ENCODE measurements at regions not wholly inside any gene's neighbourhood (a gene's known extent, or its start where the extent isn't known, plus 50 kb on each side); places are given as distances from the start of the nearest gene placed in this dataset.

DNA sequence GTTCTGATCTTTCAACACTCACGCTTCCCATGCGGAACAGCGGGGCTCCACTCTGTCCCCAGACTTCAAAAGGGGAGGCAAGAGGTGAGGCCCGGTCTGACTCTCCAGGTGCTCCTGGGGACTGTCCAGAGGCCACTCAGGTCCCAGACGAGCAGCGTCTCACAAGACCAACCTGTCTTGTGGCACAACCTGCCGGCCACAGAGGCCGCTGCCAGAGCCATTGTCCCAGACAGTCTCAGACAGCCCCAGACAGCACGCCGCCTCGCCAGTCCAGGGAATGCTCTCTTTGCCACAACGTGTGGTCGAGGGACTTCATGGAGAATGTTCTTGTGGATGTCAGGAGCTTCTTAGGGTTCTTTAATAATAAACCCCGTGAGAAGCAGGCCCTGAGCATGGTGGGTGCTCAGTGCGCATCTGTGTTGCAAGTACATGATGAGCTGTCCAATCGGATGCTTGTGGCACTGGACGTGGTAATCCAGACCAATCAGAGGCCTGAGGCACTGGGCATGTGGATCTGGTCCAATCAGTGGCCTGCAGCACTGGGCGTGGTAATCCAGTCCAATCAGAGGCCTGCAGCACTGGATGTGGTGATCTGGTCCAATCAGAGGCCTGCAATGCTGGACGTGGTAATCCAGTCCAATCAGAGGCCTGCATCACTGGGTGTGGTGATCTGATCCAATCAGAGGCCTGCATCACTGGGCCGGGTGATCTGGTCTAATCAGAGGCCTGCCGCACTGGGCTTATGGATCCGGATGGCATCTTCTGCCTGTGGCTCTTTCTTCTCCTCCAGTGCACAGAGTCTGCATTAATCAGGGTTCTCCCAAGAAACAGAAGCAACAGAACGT is 76.4 kb downstream of the TMEM18 start:
- no peak overlapping the region for H3K9ac ChIP-seq (ENCODE audit: low read length)
- H2AK5ac ChIP-seq (ENCODE audit: low read length) = no peak overlapping the region
- no peak overlapping the region for H3K4me3 ChIP-seq (ENCODE audit: low read depth, low read length)
- no peak for DNase-seq
- no peak overlapping the region for H3K23ac ChIP-seq (ENCODE audit: low read length)
- no peaks in the 10 kb centered on the region for H3K79me2 ChIP-seq (ENCODE audit: control insufficient read depth, insufficient read depth, low read length, poor library complexity)
- H2BK12ac ChIP-seq (ENCODE audit: low read length) = no peak overlapping the region
- H3K27ac ChIP-seq (ENCODE audit: low read depth, low read length) = no peak overlapping the region
- H2AFZ ChIP-seq (ENCODE audit: insufficient read depth, low read length, poor library complexity) = no peak overlapping the region
- H3K79me1 ChIP-seq (ENCODE audit: low read length) = no peaks in the 10 kb centered on the region
- H3K18ac ChIP-seq (ENCODE audit: low read length) = no peak overlapping the region
- peaks cover 0 to 2% of the 10 kb centered on the region in 2 experiments for H3K4me1 ChIP-seq (ENCODE audit: control insufficient read depth in 1 of 2, insufficient read depth in 2 of 2, low read length in 2 of 2)
- H2BK5ac ChIP-seq (ENCODE audit: low read depth, low read length, poor library complexity) = no peak overlapping the region
- no peak overlapping the region for H3K4ac ChIP-seq (ENCODE audit: low read depth, low read length)
- H4K12ac ChIP-seq (ENCODE audit: low read depth, low read length) = no peak overlapping the region
- H2BK120ac ChIP-seq (ENCODE audit: insufficient read depth, low read length, poor library complexity) = no peak overlapping the region
- H4K91ac ChIP-seq (ENCODE audit: low read depth, low read length) = no peak overlapping the region
- H3K27me3 ChIP-seq (ENCODE audit: insufficient read depth, low read length) = no peaks in the 10 kb centered on the region
- peaks cover 8% of the 10 kb centered on the region for H3K9me3 ChIP-seq (ENCODE audit: insufficient read depth, low read depth, low read length)
- no peak overlapping the region for H4K8ac ChIP-seq (ENCODE audit: low read depth, low read length)
- H3K4me2 ChIP-seq (ENCODE audit: low read length) = no peak overlapping the region
- no peaks in the 10 kb centered on the region for H3K36me3 ChIP-seq (ENCODE audit: control insufficient read depth in 1 of 2, insufficient read depth in 2 of 2, low read length in 2 of 2)
- WGBS (ENCODE audit: extremely low coverage, insufficient coverage, insufficient read length) = no CpG with 5 or more reads among the region's 23 CpGs
- H3K14ac ChIP-seq (ENCODE audit: low read length) = no peak overlapping the region

DNA sequence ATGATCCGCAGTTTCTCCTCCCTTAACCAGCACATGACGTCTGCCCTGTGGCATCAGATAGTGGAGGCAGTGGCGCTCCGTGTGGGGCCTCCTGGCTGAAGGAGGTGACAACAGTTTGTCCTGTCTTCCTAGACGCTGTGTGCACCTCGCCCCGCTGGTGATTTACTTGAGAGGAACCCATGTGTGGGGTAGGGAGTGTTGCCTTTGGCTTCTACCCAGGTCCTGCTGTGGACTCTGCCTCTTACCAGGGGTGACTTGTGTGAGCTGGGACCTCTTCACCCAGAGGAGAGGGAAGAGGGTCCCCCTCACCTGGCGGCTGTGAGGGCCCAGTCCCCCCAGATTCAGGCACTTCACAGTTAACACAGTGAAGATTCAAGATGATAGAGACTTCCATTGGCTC is 77.6 kb downstream of the TMEM18 start:
- Histone ChIP-seq H3K18ac (ENCODE audit: low read length) (no peak overlapping the region), H3K4me1 (ENCODE audit: control insufficient read depth in 1 of 2, insufficient read depth in 2 of 2, low read length in 2 of 2) (peaks cover under 1 to 2% of the 10 kb centered on the region in 2 experiments), H3K9me3 (ENCODE audit: insufficient read depth, low read depth, low read length) (no peaks in the 10 kb centered on the region), H3K79me1 (ENCODE audit: low read length) (no peaks in the 10 kb centered on the region), H2AK5ac (ENCODE audit: low read length) (no peak overlapping the region), H3K4ac (ENCODE audit: low read depth, low read length) (no peak overlapping the region), H3K27ac (ENCODE audit: low read depth, low read length) (no peak overlapping the region), H3K14ac (ENCODE audit: low read length) (no peak overlapping the region), H4K8ac (ENCODE audit: low read depth, low read length) (no peak overlapping the region), H3K4me2 (ENCODE audit: low read length) (no peak overlapping the region), H3K4me3 (ENCODE audit: low read depth, low read length) (no peak overlapping the region), H2BK5ac (ENCODE audit: low read depth, low read length, poor library complexity) (no peak overlapping the region), H3K27me3 (ENCODE audit: insufficient read depth, low read length) (no peaks in the 10 kb centered on the region), H2BK120ac (ENCODE audit: insufficient read depth, low read length, poor library complexity) (no peak overlapping the region), H3K9ac (ENCODE audit: low read length) (no peak overlapping the region), H2AFZ (ENCODE audit: insufficient read depth, low read length, poor library complexity) (no peak overlapping the region), H2BK12ac (ENCODE audit: low read length) (no peak overlapping the region), H3K36me3 (ENCODE audit: control insufficient read depth in 1 of 2, insufficient read depth in 2 of 2, low read length in 2 of 2) (no peaks in the 10 kb centered on the region), H4K91ac (ENCODE audit: low read depth, low read length) (no peak overlapping the region), H3K79me2 (ENCODE audit: control insufficient read depth, insufficient read depth, low read length, poor library complexity) (no peaks in the 10 kb centered on the region), H4K12ac (ENCODE audit: low read depth, low read length) (no peak overlapping the region), H3K23ac (ENCODE audit: low read length) (no peak overlapping the region)
- DNase-seq = no peak
- no CpG with 5 or more reads among the region's 8 CpGs for WGBS (ENCODE audit: extremely low coverage, insufficient coverage, insufficient read length)

DNA sequence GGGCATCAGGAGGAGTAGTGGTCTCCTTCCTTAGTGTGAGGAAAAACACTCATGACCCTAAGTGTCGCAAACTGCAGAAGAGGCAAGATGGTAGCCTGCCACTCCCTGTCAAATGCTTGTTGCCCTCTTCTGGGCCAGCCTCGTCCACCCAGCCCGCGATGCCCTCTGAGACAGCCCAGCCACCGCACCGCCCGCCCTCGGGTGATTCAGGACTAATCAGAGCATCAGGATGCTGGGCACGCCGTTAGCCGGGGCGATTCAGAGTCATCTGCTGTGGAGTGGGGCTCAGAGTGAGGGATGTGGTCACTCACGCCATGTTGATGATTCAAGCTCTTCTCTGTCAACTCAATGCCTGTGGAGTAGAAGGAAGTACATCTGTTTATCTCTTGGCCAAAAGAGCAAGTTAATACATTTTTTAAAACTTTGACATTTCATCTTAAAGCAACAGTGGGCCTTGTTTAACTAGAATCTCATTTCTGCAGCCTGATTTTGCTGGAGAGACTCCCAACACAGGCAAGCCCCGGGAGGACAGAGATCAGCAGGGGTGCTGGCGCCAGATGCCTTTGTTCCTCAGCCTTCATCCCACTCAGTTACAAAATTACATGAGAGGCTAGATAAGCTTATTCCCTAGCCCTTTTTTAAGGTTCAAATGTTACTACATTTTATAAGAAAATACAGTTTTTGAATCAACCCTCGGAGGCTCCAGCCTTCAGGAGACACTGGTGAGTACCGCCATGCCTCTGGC is 79.0 kb downstream of the TMEM18 start:
- H3K27me3 ChIP-seq (ENCODE audit: insufficient read depth, low read length) = no peaks in the 10 kb centered on the region
- WGBS (ENCODE audit: extremely low coverage, insufficient coverage, insufficient read length) = no CpG with 5 or more reads among the region's 17 CpGs

DNA sequence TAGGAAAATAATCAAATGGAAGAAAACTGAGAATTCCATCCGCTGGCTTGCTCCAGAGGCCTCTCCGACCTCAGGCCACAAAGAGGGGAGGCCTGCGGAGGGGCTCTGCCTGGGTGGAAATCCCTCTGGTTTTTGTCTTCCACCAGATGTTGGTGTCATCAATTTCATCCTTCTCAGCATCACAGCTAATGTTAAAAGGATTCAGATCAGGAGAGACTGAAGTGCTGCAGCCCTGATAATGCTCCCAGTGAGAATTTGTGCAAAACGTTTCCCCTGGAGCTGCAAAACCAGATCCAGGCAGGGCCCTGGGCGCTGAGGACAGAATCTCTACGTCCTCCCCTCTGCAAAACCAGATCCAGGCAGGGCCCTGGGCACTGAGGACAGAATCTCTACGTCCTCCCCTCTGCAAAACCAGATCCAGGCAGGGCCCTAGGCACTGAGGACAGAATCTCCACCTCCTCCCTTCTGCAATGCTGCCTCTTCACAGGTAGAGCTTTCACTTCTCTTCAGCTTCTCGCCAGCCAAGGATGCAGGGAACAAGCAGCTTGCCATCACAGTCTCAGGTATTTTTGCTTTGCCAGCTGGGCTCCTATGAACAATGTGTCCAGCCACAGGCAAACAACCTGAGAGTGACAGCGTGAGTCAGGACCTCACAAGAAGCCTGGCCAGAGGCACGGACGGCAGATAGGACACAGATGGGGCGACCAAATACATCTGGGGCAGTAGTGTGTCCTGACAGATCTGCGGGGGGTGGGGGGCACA is 81.2 kb downstream of the TMEM18 start:
- Histone ChIP-seq H3K79me1 (ENCODE audit: low read length) (no peaks in the 10 kb centered on the region), H2BK5ac (ENCODE audit: low read depth, low read length, poor library complexity) (no peak overlapping the region), H4K12ac (ENCODE audit: low read depth, low read length) (no peak overlapping the region), H2BK12ac (ENCODE audit: low read length) (no peak overlapping the region), H3K36me3 (ENCODE audit: control insufficient read depth in 1 of 2, insufficient read depth in 2 of 2, low read length in 2 of 2) (no peaks in the 10 kb centered on the region), H3K9ac (ENCODE audit: low read length) (no peak overlapping the region), H2BK120ac (ENCODE audit: insufficient read depth, low read length, poor library complexity) (no peak overlapping the region), H3K27me3 (ENCODE audit: insufficient read depth, low read length) (no peaks in the 10 kb centered on the region), H3K4me1 (ENCODE audit: control insufficient read depth in 1 of 2, insufficient read depth in 2 of 2, low read length in 2 of 2) (peaks cover 2% of the 10 kb centered on the region in 2 experiments), H3K14ac (ENCODE audit: low read length) (no peak overlapping the region), H2AK5ac (ENCODE audit: low read length) (no peak overlapping the region), H3K4me2 (ENCODE audit: low read length) (no peak overlapping the region), H3K4me3 (ENCODE audit: low read depth, low read length) (no peak overlapping the region), H3K9me3 (ENCODE audit: insufficient read depth, low read depth, low read length) (no peaks in the 10 kb centered on the region), H2AFZ (ENCODE audit: insufficient read depth, low read length, poor library complexity) (no peak overlapping the region), H3K23ac (ENCODE audit: low read length) (no peak overlapping the region), H3K4ac (ENCODE audit: low read depth, low read length) (no peak overlapping the region), H4K8ac (ENCODE audit: low read depth, low read length) (no peak overlapping the region), H4K91ac (ENCODE audit: low read depth, low read length) (no peak overlapping the region), H3K18ac (ENCODE audit: low read length) (no peak overlapping the region), H3K79me2 (ENCODE audit: control insufficient read depth, insufficient read depth, low read length, poor library complexity) (no peaks in the 10 kb centered on the region), H3K27ac (ENCODE audit: low read depth, low read length) (no peak overlapping the region)
- DNase-seq = no peak
- no CpG with 5 or more reads among the region's 13 CpGs for WGBS (ENCODE audit: extremely low coverage, insufficient coverage, insufficient read length)

More for the DNA sequence above, 79.0 kb downstream of the TMEM18 start:
- Histone ChIP-seq H2BK12ac (ENCODE audit: low read length) (no peak overlapping the region), H2BK120ac (ENCODE audit: insufficient read depth, low read length, poor library complexity) (no peak overlapping the region), H3K4me3 (ENCODE audit: low read depth, low read length) (no peak overlapping the region), H3K23ac (ENCODE audit: low read length) (no peak overlapping the region), H2BK5ac (ENCODE audit: low read depth, low read length, poor library complexity) (no peak overlapping the region), H3K9ac (ENCODE audit: low read length) (no peak overlapping the region), H3K79me2 (ENCODE audit: control insufficient read depth, insufficient read depth, low read length, poor library complexity) (no peaks in the 10 kb centered on the region), H3K4me1 (ENCODE audit: control insufficient read depth in 1 of 2, insufficient read depth in 2 of 2, low read length in 2 of 2) (peaks cover 2% of the 10 kb centered on the region in 2 experiments), H2AK5ac (ENCODE audit: low read length) (no peak overlapping the region), H3K18ac (ENCODE audit: low read length) (no peak overlapping the region), H3K79me1 (ENCODE audit: low read length) (no peaks in the 10 kb centered on the region), H3K9me3 (ENCODE audit: insufficient read depth, low read depth, low read length) (no peaks in the 10 kb centered on the region), H3K4me2 (ENCODE audit: low read length) (no peak overlapping the region), H3K36me3 (ENCODE audit: control insufficient read depth in 1 of 2, insufficient read depth in 2 of 2, low read length in 2 of 2) (no peaks in the 10 kb centered on the region), H3K14ac (ENCODE audit: low read length) (no peak overlapping the region), H4K12ac (ENCODE audit: low read depth, low read length) (no peak overlapping the region), H2AFZ (ENCODE audit: insufficient read depth, low read length, poor library complexity) (no peak overlapping the region), H4K91ac (ENCODE audit: low read depth, low read length) (no peak overlapping the region), H3K4ac (ENCODE audit: low read depth, low read length) (no peak overlapping the region), H3K27ac (ENCODE audit: low read depth, low read length) (no peak overlapping the region), H4K8ac (ENCODE audit: low read depth, low read length) (no peak overlapping the region)
- DNase-seq = no peak
